HG02981 (cell line): ENCODE measurements at regions not wholly inside any gene's neighbourhood (a gene's known extent, or its start where the extent isn't known, plus 50 kb on each side); places are given as distances from the start of the nearest gene placed in this dataset.
"Not testable (repeated sequence)": the region's sequence is repeated elsewhere in the genome, so short reads cannot be mapped to it uniquely, and the experiment has no call there.

Source experiments
- ATAC-seq: cut with Tn5 transposase; IDR thresholded peaks from one replicate; pipeline ENCODE4 v1.9.1; 2021; ENCODE audit warnings: mild to moderate bottlenecking, moderate library complexity; ENCODE audit not compliant: unreplicated experiment

DNA sequence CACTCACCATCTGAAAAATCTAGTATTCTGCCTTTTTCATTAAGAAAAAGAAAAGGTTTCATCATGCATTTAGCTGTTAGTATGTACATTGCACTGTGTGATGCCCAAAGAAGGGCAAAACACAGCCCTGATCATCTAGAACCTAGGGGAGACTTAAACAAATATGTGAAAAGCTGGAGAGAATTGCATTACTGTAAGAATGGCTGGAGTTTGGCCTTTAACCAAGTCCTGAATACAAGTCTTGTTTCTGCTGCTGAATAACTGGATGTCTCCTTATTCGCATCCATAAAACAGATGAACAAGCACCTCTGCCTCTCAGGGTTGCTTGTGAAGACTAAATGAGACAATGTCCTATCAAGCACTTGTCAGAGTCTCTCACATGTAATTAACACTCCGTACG is 233.4 kb upstream of the LRTM1 start:
- no peak for ATAC-seq

DNA sequence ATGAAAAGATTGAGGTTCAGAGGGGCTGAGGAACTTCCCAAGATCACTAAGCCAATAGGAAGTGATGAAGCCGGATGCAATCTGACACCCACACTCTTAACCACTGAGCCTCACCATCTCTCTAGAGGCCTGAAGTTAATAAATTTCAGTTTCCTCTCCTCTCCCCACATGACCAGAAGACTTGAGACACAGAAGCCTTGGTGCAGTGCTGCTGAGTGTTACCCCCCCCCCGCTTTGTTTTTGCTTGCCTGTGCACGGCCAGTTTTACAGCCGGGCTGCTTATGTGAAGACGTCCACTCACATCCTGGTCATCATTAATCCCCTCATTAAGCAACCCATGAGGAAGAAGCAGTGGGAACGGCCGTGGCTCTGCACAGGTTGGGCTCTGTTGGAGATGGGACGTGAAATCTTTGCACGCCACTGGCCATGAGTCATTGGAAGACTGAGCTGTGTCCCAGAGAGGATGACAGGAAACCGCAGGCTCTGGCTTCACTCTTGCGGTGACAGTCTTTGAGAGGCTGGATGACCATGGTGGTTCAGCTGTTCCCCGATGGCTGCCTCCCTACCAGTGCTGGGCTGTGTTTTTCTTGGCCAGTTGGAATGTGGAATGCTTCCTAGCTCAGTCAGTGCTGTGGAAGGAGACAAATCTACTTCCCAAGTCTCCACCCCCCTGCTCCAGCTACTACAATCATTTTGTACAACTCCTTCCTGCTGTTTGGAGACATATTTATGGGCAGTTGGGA is 232.6 kb upstream of the LRTM1 start:
- ATAC-seq = peak; percentile 85

DNA sequence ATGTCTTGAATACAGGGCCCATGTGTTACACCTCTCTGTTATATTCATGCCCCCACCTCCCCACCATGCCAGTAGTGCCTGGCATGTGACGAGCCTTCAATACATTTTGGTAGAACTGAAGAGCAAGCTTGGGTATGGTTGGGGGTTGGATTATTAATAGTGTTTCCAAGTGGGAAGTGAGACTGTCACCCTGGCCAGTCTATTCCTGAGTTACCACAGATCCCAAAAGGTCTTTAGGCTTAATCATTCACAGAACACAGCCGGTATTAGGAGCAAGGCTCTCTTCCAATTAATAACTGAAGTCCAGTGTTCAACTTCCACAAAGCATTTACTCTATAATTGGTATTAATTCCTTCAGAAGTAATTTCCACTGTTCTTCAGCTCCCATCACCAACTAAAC is 231.9 kb upstream of the LRTM1 start:
- no peak for ATAC-seq

DNA sequence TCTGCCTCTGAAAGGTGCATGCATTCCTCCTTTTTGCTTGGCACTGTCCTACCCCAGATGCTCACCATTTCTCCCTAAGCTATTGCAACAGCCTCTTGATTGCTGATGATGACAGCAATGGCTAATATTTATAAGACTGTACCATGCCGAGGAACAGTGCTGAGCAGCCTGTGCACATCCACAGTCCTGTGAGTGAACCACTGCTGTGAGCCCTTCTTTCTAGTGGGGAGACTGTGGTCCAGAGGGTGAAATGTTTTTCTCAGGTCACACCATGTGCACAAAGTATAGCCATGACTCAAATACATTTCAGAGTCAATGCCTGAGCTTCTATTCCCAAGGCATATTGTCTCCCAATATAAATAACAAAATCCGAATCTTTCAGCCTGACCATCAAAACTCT is 231.2 kb upstream of the LRTM1 start:
- no peak for ATAC-seq

DNA sequence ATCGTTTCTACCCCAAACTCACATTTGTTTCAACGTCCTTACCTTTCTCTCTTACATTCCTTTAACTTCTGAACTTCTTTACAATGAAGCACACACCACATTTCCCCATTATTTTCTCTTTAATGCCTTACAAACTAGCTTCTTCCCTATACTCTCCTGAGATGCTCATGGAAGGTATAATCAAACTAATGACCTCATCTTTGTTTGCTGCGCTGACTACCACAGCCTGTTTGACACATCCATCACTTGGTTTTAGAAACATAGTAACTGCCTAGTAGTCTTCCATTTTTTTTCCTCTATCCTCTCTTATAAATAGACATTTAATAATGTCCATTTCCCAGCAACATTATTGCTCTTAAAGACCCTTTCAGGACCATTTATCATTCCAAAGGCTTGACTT is 230.5 kb upstream of the LRTM1 start:
- ATAC-seq = no peak

DNA sequence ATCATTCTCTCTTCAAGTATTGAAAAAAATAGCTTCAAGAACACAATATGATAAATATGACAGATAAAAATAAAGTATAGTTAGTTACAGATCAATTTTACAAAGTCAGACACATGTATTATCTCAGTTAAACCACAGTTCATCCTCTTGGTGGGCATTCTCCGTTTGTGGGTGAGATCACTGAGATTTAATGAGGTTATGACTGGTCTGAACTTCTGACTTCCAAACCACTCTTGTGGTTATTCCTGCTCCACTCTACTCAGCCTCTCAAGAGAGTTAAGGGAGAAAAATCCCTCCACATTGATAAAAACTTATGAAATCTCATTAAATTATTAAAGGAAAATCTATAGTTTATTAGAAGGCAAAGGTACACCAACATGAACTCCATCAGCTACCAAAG is 229.9 kb upstream of the LRTM1 start:
- no peak for ATAC-seq

DNA sequence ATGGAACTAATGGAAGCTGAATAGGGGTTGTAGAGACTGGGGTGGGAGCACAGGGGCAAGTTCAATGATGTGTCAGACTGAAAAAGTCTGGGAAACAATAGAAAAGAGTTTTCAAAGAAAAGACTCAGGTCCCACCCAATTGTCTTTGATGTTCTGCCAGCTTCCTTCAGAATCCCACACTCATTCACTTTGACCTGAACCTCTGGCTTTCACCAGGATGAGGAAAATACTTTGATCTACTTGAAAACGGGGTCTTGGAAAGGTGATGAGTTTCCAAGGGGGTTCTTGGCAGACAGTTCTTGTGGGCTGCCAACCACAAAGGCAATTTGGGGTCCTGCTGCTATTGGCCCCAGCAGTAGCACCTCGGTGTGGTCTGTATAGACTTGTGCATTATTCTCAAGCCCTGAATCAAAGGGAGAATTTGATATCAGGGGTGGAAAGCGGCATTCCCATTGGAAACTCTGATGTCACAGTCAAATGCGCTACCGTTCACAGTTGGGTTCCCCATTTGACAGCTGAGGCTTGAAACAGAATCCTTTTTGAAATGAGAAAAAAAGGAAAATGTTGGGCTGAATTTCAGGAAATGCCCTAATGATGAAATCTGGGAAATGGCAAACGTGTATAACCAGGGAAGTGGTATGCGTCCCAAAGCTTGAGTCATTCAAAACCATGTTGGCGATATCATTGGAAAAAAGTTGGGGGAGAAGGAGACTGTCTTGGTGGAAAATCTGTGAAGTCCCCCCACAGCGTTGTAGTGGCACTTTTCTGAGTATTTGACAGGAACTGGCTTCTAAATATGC is 229.2 kb upstream of the LRTM1 start:
- no peak for ATAC-seq

DNA sequence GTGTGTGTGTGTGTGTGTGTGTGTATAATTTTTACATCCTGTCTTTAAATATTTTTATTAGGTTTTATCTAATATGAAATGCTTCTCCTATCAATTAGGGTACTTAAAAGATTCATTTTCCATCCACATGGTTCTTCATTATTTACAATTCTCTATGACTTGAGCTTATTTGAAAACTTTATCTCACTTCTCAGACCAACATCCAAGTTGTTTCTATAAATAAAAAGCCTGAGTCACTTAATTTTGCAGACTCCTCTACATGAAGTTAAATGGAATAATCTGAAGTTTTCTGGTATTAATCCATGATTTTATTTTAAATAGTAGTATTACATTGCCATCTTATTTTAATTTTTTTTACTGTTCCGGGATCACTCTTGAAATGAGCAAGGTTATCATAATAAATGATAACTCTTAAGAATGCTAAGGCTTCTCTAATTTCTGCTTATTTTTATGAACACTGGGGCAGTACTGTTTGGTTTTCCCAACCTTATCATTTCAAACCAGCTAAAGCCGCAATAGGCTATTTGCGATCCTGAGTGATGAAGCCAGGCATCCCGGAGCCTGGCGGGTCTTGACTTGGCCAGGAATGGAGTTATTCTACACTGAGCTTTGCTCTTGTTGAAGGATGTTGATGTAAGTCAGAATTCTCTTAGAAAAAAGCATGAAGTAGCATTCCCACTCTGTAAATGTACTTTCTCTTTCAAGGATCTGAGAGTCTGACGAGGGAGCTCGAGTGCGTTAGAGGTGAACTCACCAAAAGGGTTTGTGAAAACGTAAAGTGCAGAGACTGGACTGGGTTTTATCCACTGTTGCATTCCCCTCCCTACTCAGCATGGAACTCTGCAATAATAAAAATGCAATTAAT is 220.2 kb upstream of the LRTM1 start:
- ATAC-seq = no peak

DNA sequence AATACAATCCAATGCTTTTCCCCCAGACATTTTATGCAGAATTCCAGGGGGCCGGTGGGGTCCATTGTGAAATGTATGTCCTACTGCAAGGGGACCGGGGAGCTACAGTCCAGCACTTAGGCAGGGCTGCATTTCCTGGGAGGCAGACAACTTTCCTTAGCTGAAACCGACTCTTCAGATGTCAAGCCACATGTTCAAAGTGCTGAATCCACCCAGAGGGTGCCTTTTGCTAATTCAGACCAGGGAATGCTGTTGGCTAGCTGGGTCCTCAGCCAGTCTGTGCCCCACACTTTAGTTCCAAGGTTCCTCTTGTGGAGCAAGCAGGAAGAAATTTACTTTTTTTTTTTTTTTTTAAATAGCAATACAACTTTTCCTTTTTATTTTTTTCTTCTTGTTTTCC is 219.5 kb upstream of the LRTM1 start:
- no peak for ATAC-seq

DNA sequence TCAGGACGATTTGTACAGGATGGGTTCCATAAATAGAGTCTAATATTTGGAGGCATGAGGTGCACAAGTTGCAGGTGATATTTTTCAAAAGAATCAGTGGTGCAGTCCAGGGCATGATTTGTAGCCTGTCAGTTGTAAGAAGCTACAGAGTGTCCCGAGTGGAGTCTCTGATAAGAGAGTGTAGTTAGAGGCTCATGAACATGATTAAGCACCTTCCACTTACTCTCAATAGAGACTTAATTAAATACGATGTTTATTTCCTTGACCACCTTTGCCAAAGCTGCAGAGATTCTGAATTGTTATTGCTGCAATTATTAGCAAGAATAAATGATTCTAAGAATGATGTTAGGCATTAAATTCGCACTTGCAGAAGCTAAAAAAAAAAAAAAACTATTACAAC is 218.4 kb upstream of the LRTM1 start:
- no peak for ATAC-seq

DNA sequence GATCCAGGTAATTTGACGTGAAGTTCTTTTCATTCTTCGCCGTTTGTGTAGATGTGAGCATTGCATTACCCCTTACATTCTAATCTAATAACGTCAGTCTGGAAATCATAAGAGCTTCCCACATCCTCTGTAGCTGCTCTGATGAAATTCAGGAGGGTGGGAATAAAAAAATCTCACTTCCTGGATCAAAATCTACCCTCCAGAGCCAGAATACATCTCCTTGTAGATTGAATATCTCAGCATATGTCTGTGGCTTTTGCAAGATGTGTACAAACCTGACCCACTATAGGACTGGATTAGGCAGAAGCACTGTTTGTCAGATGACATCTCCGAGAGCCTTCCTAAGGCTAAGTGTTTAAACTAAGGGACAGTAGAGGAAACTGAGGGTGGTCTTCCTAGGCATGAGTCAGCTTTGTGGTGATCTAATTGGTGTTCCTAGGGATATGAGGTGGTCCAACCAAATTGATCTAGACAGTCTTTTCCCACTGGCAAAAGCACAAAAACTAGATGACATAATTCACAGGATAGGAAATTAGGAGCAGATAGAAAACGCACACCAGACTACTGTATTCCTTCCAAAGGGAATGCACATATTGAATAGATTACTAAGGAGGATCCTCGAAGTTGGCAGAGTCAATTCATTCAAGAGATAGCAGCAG is 216.3 kb upstream of the LRTM1 start:
- ATAC-seq = no peak

DNA sequence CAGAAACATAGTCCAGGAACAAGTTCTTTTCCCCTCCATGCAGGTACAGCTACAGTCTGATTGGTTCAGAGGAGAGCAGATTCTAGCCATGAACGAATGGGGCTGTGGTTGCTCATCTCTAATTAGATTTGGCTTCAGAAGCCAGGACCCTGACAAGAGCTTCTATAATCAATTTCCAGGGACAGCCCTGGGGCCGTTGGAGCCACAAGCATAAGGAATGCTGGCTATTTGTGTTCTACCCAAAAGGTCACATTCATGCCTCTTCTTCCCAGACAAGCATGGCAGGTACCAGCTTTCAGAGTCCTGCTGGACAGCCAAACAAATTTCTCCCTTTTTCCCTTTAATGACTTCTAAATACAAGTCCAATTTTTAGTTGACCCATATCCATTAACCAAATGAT is 215.5 kb upstream of the LRTM1 start:
- no peak for ATAC-seq

DNA sequence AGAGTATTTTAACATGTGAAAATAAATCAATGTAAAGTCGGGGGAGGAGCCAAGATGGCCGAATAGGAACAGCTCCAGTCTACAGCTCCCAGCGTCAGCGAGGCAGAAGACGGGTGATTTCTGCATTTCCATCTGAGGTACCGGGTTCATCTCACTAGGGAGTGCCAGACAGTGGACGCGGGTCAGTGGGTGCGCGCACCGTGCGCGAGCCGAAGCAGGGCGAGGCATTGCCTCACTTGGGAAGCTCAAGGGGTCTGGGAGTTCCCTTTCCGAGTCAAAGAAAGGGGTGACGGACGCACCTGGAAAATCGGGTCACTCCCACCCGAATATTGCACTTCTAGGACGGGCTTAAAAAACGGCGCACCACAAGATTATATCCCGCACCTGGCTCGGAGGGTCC is 208.4 kb upstream of the LRTM1 start:
- ATAC-seq = not testable (repeated sequence)

DNA sequence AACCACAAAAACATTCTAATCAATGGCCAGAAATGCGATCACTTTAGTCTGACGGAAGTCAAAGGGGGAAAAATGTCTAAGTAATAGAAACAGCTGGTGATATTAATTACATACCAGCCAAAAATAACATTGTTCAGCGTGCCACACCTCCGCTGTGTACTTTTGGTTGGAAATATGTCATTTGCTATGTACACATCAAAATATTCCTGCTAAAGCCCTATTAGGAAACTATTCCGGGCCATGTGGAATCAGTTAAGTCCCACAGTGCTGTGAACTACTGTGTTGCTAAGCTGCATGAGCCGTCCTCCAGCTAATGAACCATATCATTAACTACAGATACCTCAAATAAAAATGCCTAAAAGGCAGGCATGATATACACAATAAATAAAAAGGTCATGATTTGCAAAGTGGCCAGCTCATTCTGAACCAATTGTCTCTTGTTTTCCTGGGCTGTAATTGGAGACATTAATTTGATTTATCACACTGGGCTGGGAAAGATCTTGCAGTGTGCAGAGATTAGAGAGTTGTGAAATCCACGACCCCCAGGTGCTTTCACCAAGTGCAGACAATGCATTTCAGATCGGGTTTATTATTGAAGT is 200.5 kb upstream of the LRTM1 start:
- no peak for ATAC-seq

DNA sequence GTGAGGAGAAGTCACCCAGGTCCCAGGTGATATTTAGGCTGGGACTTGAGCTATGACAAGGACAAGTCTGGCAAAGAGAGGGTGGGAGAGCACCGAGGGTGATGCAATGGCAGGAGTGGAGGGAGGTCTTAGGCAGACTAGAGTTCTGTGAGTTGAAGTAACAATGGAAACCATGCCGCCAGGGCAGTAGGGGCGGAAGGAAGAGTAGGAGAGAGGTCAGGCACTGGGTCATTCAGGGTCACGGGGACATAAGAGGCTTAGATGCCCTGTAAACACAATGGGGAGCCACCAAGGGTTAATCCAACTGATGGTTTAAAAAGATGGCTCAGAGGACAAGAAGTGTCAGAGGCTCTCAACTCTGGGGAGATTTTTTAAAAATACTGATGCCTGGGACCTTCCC is 199.7 kb upstream of the LRTM1 start:
- ATAC-seq = no peak

DNA sequence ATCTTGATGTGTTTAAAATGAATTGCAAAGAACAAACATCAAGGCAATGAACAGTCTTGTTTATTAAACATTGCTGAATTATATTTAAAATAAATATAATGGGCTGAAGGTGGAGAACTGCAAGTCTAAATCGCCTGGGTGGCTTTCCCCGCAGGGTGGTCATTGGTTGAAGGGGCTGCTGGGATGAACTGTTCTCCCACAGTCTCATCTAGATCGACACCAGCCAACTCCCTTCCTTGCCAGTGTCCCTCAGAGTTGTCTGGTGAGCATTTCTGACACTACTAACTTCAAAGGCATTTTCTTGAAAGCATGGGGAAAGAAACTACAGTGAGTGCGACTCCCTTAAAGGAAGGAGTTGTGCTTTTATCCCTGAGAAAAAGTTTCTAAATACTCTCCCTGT is 196.5 kb upstream of the LRTM1 start:
- ATAC-seq = no peak
